Activated CD8-positive, alpha-beta memory T cell treated with anti-CD3 and anti-CD28 coated beads, Interleukin-2, amount 50 U/mL, for 48 hours (primary cell): ENCODE measurements at regions not wholly inside any gene's neighbourhood (a gene's known extent, or its start where the extent isn't known, plus 50 kb on each side); places are given as distances from the start of the nearest gene placed in this dataset.
"Not testable (repeated sequence)": the region's sequence is repeated elsewhere in the genome, so short reads cannot be mapped to it uniquely, and the experiment has no call there.

Experiments used
- DNase-seq: peaks from one replicate; pipeline ENCODE4 v3.0.0-alpha.2; 2020

DNA sequence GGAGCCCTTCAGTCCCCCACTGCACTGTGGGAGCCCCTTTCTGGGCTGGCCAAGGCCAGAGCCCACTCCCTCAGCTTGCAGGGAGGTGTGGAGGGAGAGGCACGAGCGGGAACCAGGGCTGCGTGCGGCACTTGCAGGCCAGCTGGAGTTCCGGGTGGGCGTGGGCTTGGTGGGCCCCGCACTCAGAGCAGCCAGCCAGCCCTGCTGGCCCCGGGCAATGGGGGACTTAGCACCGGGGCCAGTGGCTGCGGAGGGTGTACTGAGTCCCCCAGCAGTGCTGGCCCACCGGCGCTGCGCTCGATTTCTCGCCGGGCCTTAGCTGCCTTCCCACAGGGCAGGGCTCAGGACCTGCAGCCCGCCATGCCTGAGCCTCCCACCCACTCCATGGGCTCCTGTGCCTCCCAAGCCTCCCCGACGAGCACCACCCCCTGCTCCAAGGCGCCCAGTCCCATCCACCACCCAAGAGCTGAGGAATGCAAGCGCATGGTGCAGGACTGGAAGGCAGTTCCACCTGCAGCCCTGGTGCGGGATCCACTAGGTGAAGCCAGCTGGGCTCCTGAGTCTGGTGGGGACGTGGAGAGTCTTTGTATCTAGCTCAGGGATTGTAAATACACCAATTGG, 776.2 kb downstream of the KCTD8 start:
- DNase-seq = not testable (repeated sequence)

DNA sequence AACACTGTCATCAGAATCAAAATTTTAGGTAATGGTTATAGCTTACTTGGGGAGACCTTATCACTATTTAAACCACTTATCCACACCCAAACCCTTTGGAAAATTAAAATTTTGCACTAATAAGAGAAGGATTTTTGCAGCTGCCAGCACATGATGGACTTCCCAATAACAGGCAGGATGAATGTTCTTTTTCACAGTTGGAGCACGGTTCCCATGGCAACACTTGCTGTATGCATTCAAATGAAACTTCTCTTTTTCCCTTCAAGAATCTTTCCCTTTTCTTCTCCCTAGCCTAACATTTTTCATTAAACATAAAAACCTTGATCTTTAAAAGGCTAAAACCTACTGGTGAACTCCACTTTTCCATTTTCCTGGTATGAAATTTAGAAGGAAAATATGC, 768.2 kb downstream of the KCTD8 start:
- DNase-seq = no peak

DNA sequence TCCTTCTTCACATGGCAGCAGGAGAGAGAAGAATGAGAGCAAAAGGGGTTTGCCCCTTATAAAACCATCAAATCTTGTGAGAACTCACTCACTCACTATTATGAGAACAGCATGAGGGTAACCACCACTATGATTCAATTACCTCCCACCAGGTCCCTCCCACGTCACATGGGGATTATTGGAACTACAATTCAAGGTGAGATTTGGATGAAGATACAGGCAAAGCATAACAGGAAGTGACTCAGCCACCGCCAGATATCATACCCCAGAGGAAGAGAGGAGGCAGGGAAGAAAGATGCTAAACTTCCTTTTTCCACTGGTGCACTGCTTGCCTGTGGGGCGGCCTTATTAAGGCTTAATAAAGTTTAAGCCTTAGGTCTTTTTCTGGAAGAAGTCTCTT, 766.1 kb downstream of the KCTD8 start:
- DNase-seq = no peak

DNA sequence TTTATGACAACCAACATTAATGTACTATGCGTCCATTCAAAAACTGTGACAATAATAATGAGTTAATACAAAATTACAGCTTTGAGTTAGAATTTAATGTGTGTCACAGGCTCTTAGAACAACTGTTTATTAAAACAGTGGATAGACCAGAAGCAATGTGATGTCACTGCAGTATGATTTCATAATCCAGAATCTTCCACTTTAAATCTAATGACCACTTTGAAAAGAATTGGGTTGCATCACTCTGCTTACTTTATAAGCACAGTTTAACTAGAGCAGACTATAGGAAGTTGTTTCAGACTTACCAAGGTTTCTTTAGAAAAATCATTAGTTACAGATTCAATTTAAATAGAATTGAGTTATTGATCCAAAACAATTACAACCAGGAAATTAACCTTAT, 758.5 kb downstream of the KCTD8 start:
- no peak for DNase-seq

DNA sequence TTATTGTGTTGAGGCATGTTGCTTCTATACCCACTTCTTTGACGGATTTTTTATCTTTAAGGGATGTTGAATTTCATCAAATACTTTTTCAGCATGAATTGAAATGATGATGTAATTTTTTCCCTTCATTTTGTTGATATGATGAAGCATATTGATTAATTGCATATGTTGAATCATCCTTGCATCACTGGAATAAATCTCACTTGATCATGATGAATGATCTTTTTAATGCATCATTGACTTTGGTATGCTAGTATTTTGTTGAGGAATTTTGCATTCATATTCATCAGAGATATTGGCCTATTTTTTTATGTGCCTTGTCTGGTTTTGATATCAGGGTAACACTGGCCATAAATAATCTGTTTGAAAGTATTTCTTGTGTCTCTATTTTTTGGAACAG, 754.7 kb downstream of the KCTD8 start:
- no peak for DNase-seq

DNA sequence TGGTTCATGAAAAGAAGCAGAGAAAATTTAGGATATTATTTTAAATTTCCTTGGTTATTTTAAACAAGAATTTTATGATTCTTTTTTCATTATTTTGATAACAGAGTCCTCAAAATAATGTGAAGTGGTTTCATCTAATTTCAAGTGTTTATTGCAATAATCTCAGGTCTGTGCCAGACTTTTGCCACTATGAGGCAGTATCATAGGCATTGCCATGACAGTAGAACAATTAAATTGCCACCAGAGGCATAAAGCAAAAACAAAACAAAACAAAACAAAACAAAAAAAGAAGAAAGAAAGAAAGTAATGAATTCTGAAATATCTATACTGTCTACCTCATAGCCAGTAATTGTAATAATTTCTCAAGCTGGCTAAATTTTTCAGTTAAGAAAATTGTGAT, 739.2 kb downstream of the KCTD8 start:
- no peak for DNase-seq

DNA sequence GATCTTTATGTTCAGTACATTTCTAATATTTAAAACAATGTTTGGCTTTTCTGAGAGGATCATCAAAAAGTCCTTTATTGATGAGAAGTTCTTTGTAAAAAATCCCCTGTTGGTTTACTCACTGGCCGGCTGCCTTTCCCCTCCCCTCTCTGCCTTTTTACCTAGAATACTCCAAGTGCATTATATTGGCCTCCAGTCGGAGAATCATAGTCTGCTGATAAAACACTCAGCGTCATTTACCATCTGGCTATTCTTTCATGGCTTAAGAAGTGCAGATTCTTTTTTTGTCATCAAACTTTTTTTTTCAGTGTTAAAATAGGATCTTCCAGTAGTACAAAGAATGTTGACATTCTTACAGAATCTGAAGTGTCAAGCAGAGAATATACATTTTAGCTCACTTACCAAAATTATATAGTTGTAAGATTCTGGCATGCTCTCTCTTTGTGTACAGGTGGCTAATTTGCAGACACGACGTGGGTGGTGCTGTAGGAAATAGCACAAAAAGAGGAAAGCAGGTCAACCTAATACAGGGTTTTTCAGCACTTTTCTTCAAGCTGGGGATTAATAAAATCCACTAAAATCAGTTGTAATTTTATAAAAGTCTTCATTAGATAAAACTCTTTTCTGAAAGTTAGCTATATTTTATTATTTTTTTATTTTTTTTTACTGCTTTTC, 731.8 kb downstream of the KCTD8 start:
- no peak for DNase-seq

DNA sequence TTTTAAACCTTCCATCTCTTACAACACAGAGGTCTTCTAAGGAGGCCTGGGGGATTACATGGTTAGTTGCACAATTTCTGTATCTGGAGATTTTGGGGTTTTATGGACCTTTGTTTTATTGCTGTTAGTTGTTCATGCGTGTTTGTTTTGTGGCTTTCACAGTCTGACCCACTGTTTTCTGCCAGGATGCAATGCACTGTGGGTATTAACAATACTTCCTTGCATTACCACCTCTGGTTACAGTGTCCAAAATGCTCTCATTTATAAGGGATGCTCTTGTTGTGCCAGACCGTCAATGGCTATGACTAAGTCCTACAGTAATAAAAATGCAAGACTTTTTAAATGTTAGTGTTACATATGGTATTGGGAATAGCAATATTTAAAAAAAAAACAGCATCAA, 730.2 kb downstream of the KCTD8 start:
- DNase-seq = no peak

DNA sequence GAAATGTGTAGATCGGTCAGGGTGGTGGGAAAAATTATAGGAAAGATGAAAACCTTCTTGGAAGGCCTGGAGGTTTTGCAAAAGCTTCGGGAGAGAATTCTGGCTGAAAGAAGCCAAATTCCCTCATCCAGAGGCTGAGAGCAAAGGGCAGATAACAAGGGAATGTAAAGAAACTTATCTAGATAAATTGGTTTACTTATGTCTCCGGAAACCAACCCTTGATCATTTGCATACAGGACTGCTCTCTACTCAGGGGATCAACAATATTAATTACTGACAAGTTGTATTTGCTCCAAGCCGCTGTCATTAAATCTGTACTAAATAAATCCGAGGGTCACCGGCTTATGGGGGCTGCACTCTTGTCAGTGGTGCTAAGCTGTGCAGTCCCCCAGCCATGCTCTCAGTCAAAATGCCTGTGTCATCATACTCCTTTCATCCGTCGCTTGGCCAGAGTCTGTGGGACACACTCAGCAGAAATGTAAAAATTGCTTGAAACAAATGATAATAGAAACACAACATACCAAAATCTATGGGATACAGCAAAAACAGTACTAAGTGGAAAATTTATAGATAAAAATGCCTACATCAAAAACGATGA, 715.7 kb downstream of the KCTD8 start:
- no peak for DNase-seq

DNA sequence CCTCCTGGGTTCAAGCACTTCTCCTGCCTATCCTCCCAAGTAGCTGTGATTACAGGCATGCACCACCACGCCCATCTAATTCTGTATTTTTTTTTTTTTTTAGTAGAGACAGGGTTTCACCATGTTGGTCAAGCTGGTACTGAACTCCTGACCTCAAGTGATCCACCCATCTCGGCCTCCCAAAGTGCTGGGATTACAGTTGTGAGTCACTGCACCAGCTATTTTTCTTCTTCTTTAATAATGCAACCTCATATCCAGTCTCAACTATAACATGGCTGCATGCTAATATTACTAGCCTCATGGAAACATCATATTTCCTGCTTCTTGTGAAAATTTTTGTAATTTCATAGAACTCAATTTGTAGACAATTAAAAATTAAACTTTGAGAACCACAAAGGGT, 706.5 kb downstream of the KCTD8 start:
- no peak for DNase-seq

DNA sequence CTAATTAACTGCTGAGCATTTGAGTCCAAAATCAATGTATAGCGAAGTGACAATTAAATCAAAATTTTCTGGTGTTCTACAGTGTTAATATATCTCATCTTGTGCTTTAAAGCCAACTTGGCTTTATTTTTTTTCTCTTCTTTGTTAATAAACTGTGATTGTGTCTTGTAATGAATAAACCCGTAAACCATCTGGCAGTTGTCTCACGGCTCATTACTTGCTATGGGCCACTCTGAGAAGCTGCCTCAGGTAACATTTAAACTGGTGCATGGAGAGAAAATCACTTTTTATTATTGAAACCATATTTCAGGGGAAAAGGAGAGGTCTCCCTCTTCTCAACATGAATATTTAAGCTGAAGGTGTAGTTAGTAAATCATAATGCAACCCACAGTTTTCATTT, 694.0 kb downstream of the KCTD8 start:
- no peak for DNase-seq

DNA sequence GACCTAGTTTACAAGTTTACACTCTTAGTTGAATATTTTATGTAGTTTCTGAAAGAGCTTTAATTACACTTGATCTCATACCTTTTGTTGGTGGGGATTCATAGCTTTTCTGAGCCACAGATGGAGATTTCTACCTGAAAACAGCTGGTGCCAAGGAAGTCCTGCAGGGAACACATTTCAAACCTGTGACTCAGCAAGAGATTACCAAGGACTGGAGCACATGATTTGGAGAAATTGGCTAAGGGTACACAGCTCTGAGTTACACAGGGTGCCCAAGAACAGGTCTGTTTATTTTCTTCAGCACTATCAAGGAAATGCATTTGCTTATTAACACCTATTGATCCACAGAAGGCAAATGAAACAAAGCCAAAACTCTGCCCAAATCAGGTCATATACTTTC, 691.5 kb downstream of the KCTD8 start:
- DNase-seq = no peak

DNA sequence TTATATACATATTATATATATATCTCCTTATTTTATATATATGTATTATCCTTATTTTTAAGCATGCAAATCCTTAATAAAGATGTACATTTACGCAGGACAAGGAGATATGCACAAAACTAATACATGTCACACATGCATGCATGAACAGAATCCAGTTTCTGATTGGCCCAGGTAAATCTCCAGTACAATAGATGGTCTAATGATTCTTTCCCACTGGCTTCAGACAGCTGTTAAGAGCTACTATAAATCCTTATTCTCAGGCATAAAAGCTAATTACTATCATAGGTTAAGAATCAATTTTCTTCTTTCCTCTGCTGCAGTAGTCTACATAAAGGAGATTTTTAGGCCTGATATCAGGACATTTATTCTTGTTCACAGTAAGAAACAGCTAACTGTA, 689.8 kb downstream of the KCTD8 start:
- no peak for DNase-seq

DNA sequence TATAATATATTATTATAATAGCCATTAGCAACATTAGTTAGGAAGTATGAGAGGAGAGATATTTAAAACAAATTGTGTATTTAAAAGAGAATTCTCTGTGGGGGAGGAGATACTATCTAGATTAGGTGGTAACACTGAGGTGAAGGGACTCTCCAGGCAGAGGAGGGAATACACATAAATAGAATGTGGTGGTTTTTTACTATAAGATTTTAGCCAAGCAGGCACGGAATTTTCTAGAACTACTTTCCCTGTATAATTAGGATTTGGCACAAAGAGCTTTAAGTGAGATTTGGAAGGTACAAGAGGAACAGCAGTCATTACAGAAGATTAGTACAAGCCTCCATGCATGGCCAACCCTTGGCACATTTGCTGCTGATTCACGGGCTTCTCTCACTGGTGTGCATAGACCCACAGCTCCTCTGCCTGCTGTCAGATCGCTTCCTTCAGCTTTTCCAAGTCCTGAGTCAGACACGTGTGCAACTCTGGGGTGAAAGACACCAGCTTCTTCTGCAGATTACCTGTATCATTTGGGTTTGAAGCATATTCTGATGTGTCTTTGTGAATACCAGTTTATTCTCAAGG, 685.5 kb downstream of the KCTD8 start:
- DNase-seq = no peak

DNA sequence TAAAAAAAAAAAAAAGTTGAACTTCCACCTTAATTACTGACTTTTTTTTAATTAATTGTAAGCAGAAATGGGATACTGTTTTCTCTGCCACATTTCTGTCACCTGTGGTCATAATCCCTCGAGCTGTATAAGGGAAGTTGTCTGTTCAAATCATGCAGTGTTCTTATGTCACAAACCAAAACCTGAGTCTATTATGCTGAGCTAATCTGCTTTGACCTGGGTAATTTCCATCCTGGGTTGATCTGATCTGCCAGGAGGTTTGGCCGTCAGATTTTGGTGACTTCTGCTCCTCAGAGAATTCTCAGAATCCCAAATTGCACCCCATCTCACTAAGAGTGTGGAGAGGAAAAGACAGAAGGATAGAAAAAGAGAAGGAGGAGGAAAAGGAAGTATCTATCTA, 683.1 kb downstream of the KCTD8 start:
- no peak for DNase-seq

DNA sequence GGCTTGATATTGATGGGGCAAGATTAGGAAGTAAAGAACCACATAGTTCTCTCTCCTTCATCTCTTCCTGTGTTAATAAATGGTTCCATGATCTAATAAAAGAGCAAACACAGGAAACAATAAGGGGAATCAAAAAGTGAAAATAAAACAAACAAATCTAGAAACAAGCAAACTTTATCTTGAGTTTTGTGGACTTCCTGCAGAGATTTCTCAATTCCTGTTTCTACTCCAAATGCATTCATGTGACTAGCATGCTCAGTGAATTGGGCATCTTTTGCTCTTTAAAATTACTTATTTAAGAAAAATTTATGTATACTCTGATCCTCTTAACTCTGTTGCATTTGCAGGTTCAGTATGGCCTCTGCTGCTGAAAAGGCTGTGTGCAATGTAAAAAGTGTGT, 682.0 kb downstream of the KCTD8 start:
- DNase-seq = no peak

DNA sequence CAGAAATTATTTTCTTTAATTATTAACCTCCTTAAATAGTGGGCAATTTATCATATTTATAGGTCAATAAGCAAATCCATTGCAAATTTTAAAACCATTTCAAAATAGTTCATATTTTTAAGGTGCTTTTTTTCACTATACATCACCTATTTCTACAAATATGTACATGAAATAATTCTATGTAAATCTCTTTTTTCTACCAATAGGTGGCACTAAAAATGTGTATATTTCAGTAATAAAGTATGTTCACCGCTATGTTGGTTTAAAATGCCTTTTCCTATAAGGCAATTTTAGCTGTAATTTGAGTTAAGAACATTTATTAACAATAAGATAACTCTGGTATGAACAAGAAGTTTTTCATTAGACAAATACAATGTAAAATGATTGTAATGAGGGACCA, 672.2 kb downstream of the KCTD8 start:
- no peak for DNase-seq

DNA sequence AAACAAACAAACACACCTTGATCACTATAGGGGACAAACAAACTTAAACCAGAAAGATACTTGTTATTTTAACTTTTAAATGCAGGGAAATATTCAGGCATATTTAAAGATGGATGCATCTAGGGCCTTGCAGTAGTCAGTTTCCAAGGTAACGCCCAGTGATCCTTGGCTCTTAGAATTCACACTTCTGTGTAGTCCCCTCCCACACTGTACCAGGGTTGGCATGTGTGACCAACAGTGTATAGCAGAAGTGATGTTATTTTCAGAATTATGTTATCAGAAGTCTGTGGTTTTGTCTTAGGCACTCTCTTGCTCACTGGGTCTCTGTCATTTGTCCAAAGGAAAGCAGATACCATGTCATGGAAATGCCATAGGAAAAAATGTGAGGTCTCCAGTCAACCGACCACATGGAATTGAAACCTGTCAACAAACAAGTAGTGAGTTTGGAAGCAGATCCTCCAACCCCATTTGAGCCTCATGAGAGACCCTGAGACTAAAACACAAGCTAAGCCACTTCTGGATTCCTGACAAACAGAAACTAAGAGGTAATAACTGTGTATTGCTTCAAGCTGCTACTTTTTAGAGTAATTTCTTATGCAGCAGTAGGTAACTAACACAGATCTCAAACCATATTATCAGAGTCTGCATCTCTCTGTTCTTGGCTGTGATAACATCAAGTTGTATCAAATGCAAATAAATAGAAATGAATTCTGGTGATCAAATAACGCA, 670.3 kb downstream of the KCTD8 start:
- DNase-seq = no peak

DNA sequence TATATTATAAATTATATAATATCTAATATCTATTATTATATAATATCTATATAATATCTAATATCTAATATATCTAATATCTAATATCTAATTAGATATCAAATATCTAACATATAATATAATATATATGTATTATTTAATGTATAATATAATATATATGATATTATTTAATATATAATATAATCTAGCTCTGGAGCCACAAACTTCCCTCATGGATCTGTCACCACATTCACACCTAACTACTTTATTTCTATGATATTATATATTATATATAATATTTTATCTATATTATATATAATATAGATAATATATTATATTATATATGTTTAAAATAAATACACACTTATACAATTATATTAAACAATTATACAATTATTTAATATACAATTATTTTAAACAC, 667.5 kb downstream of the KCTD8 start:
- DNase-seq = no peak

DNA sequence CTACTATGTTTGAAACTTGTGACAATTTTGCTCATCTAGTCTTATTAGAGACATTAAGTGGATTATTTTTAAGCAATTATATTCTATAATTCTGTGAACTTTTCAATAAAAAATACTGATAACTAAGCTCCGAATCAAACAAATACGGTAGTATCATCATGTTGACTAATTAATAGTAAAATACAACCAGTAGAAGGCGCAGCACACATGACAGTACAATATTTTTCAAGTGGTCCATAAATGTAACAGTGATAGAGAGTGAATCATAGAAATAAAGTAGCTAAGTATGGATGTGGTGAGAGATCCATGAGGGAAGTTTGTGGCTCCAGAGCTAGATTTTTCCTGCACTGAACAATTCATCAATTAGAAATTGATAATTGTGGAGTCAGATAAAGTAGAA, 666.2 kb downstream of the KCTD8 start:
- DNase-seq = no peak

DNA sequence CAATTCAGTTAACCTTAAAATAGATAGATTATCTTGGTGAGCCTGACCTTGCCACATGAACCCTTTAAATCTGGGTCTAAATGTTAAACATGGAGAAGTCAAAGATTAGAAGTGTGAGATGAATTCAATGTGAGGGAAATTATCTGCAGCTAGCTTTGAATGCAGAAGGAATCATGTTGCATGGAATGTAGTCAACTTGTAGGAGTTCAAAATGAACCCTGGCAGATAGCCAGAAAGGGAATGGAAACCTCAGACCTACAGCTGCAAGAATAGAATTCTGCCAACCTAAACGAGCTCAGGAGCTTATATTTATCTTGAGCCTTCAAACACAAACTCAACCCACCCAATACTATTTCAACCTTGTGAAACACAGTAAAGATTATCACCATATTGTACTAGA, 632.5 kb downstream of the KCTD8 start:
- no peak for DNase-seq

DNA sequence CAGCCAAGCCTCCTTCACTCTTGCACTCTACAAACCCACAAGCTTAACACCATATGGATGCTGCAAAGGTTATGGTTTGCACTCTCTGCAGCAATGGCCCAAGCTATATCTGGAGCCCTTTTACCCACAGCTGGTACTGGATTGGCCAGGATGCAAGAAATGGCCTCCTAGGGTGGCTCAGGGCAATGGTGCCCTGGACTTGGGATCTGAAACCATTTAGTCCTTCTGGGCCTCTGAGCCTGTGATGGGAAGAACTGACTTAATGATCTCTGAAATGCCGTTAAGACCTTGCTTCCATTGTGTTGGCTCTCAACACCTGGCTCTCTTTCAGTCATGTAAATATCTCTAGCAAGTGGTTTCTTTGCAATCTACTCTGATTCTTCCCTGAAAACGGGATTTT, 626.0 kb downstream of the KCTD8 start:
- DNase-seq = no peak

DNA sequence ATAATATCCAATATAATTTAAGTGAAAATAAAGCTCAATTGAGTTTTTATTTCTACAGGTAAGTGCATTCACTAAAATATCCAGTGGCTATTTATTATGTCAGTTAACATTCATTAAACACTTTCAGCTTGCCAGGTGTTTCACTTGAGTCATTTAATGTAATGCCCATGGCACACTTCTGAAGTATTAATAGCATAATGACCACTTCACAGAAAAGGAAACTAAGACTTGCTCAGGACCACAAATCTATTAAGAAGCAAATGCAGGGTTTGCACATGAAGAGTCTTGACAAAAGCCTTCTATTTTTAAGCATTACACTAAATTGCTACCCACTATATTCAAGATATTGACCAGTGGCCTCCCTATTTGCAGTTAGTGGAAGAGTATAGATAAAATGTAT, 612.7 kb downstream of the KCTD8 start:
- no peak for DNase-seq

DNA sequence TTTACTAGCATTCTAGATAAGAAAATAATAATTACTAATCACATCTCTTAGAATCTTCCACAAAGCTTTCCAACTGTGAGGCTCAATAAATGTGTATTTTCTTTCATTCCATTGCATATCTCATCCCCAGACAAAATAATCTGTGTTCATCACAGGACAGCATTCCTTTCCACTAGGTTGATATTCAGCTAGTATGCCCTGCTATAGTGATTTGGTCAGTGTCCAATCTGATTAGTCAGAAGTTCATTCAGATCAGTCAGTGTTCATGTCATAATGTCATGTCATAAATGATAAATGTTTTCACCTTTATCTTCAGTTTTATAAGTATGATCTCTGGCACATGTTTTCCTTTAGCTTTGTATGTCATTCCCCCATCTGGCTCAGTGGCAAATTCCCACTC, 611.4 kb downstream of the KCTD8 start:
- no peak for DNase-seq
